ENCODE measurements at regions not wholly inside any gene's neighbourhood (a gene's known extent, or its start where the extent isn't known, plus 50 kb on each side); places are given as distances from the start of the nearest gene placed in this dataset.

DNA sequence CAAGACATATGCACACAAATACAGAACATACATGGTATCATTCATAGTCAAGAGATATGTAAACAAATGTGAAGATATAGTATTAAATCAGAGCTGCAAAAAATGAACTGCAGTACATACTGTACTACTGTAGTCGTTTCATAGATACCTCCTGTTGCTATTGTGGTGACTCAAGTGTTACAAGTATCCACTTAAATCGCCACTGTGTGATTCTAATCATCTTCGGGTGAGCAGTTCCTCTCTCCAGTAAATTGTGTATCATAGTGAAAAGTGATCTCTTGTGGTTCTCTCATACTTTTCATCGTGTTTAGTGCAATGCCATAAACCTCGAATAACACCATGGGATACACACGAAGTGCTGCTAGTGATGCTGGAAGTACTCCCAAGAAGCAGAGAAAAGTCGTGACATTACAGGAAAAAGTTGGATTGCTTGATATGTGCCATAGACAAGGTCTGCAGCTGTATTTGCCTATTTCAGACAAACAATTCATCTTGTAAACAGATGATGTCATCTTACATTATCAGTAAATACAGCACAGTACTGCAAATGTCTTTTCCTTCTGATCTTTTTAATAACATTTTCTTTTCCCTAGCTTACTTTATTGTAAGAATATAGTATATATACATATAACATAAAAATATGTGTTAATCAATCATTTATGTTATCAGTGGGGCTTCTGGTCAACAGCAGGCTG, 222.2 kb downstream of the BCL11A start:
- no peak for TF ChIP-seq ZFP3 (CRISPR knock-in tag; IDR thresholded peaks at IDR 0.05)
- TF ChIP-seq, protein P1, sequence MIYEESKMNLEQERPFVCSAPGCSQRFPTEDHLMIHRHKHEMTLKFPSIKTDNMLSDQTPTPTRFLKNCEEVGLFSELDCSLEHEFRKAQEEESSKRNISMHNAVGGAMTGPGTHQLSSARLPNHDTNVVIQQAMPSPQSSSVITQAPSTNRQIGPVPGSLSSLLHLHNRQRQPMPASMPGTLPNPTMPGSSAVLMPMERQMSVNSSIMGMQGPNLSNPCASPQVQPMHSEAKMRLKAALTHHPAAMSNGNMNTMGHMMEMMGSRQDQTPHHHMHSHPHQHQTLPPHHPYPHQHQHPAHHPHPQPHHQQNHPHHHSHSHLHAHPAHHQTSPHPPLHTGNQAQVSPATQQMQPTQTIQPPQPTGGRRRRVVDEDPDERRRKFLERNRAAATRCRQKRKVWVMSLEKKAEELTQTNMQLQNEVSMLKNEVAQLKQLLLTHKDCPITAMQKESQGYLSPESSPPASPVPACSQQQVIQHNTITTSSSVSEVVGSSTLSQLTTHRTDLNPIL (CRISPR knock-in tag; IDR thresholded peaks at IDR 0.05; ENCODE audit: low read depth): no peak
- no peak for TF ChIP-seq BACH2 (CRISPR knock-in tag; IDR thresholded peaks at IDR 0.05; ENCODE audit: borderline replicate concordance)
- TF ChIP-seq ZNF565 (CRISPR knock-in tag; conservative IDR thresholded peaks at IDR 0.05; ENCODE audit: low read depth): no peak
- TF ChIP-seq PPARA (CRISPR knock-in tag; IDR thresholded peaks at IDR 0.05; ENCODE audit: borderline replicate concordance): no peak
- TF ChIP-seq RARB (CRISPR knock-in tag; IDR thresholded peaks at IDR 0.05): no peak
- TF ChIP-seq SNAI2 (CRISPR knock-in tag; IDR thresholded peaks at IDR 0.05): no peak
- TF ChIP-seq ISL1 (CRISPR knock-in tag; IDR thresholded peaks at IDR 0.05): no peak
- no peak for ATAC-seq

DNA sequence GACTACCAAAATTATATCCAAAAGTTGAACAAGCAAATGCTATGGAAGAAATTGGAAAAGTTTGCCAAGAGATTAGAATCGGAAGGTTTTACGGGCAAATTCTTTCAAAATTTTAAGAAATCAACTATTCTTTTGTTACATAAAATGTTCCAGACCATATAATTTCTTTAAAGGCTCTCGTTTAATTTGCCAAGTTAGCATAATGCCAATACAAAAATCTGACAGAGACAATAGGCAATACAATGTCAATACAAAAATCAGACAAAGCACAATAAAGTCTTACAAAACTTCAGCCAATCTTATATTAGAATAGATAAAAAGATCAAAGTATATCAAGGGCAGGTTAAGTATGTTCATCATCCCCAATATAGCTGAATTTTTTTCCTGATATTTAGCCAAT, 224.2 kb downstream of the BCL11A start:
- TF ChIP-seq TOX (CRISPR knock-in tag; IDR thresholded peaks at IDR 0.05; ENCODE audit: borderline replicate concordance) (no peak), ZC3H10 (CRISPR knock-in tag; IDR thresholded peaks at IDR 0.05) (no peak), OSR1 (CRISPR knock-in tag; IDR thresholded peaks at IDR 0.05) (no peak), ZFP30 (CRISPR knock-in tag; IDR thresholded peaks at IDR 0.05) (no peak), GLIS3 (CRISPR knock-in tag; IDR thresholded peaks at IDR 0.05) (no peak), SNAI2 (CRISPR knock-in tag; IDR thresholded peaks at IDR 0.05) (no peak), RARB (CRISPR knock-in tag; IDR thresholded peaks at IDR 0.05) (no peak), ESRRG (CRISPR knock-in tag; IDR thresholded peaks at IDR 0.05) (no peak), BACH2 (CRISPR knock-in tag; IDR thresholded peaks at IDR 0.05; ENCODE audit: borderline replicate concordance) (no peak), ZNF565 (CRISPR knock-in tag; conservative IDR thresholded peaks at IDR 0.05; ENCODE audit: low read depth) (no peak), CSDC2 (CRISPR knock-in tag; IDR thresholded peaks at IDR 0.05) (no peak), ZNF70 (CRISPR knock-in tag; IDR thresholded peaks at IDR 0.05) (no peak), ISL1 (CRISPR knock-in tag; IDR thresholded peaks at IDR 0.05) (no peak), PPARA (CRISPR knock-in tag; IDR thresholded peaks at IDR 0.05; ENCODE audit: borderline replicate concordance) (no peak), ZNF8 (CRISPR knock-in tag; IDR thresholded peaks at IDR 0.05) (no peak)
- TF ChIP-seq, protein P2, sequence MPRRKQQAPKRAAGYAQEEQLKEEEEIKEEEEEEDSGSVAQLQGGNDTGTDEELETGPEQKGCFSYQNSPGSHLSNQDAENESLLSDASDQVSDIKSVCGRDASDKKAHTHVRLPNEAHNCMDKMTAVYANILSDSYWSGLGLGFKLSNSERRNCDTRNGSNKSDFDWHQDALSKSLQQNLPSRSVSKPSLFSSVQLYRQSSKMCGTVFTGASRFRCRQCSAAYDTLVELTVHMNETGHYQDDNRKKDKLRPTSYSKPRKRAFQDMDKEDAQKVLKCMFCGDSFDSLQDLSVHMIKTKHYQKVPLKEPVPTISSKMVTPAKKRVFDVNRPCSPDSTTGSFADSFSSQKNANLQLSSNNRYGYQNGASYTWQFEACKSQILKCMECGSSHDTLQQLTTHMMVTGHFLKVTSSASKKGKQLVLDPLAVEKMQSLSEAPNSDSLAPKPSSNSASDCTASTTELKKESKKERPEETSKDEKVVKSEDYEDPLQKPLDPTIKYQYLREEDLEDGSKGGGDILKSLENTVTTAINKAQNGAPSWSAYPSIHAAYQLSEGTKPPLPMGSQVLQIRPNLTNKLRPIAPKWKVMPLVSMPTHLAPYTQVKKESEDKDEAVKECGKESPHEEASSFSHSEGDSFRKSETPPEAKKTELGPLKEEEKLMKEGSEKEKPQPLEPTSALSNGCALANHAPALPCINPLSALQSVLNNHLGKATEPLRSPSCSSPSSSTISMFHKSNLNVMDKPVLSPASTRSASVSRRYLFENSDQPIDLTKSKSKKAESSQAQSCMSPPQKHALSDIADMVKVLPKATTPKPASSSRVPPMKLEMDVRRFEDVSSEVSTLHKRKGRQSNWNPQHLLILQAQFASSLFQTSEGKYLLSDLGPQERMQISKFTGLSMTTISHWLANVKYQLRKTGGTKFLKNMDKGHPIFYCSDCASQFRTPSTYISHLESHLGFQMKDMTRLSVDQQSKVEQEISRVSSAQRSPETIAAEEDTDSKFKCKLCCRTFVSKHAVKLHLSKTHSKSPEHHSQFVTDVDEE (CRISPR knock-in tag; IDR thresholded peaks at IDR 0.05): no peak
- TF ChIP-seq, protein P3, sequence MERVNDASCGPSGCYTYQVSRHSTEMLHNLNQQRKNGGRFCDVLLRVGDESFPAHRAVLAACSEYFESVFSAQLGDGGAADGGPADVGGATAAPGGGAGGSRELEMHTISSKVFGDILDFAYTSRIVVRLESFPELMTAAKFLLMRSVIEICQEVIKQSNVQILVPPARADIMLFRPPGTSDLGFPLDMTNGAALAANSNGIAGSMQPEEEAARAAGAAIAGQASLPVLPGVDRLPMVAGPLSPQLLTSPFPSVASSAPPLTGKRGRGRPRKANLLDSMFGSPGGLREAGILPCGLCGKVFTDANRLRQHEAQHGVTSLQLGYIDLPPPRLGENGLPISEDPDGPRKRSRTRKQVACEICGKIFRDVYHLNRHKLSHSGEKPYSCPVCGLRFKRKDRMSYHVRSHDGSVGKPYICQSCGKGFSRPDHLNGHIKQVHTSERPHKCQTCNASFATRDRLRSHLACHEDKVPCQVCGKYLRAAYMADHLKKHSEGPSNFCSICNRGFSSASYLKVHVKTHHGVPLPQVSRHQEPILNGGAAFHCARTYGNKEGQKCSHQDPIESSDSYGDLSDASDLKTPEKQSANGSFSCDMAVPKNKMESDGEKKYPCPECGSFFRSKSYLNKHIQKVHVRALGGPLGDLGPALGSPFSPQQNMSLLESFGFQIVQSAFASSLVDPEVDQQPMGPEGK (CRISPR knock-in tag; IDR thresholded peaks at IDR 0.05; ENCODE audit: borderline replicate concordance): no peak
- TF ChIP-seq, protein P1 (CRISPR knock-in tag; IDR thresholded peaks at IDR 0.05; ENCODE audit: low read depth): no peak
- no peak for ATAC-seq

DNA sequence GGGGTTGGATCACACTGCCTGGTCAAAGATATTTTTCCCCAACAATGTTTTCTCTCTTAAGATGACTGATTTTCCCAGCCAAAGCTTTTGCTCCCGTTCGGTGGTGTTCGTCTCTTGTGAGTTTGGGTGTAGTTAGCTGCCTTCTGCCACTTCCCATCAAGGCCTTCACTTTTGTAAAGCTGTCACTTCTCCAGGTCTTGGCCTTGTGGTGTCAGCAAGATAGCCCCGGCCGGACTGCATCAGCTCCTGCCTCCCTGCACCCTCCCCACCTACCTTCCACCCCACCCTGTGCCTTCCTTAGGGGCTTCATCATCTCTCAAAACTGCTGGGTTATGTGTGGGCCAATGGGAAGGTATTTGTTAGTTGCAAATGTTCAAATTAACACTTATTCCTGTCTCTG, 228.9 kb downstream of the BCL11A start:
- ATAC-seq: no peak
- TF ChIP-seq PPARA (CRISPR knock-in tag; IDR thresholded peaks at IDR 0.05; ENCODE audit: borderline replicate concordance): no peak
- TF ChIP-seq, protein P2 (CRISPR knock-in tag; IDR thresholded peaks at IDR 0.05): no peak
- TF ChIP-seq ARNTL (CRISPR knock-in tag; IDR thresholded peaks at IDR 0.05; ENCODE audit: borderline replicate concordance, low read depth): no peak
- no peak for TF ChIP-seq GLIS3 (CRISPR knock-in tag; IDR thresholded peaks at IDR 0.05)
- no peak for TF ChIP-seq OSR1 (CRISPR knock-in tag; IDR thresholded peaks at IDR 0.05)
- TF ChIP-seq, protein P1 (CRISPR knock-in tag; IDR thresholded peaks at IDR 0.05; ENCODE audit: low read depth): no peak
- TF ChIP-seq ISL1 (CRISPR knock-in tag; IDR thresholded peaks at IDR 0.05): no peak
- TF ChIP-seq, protein P4, sequence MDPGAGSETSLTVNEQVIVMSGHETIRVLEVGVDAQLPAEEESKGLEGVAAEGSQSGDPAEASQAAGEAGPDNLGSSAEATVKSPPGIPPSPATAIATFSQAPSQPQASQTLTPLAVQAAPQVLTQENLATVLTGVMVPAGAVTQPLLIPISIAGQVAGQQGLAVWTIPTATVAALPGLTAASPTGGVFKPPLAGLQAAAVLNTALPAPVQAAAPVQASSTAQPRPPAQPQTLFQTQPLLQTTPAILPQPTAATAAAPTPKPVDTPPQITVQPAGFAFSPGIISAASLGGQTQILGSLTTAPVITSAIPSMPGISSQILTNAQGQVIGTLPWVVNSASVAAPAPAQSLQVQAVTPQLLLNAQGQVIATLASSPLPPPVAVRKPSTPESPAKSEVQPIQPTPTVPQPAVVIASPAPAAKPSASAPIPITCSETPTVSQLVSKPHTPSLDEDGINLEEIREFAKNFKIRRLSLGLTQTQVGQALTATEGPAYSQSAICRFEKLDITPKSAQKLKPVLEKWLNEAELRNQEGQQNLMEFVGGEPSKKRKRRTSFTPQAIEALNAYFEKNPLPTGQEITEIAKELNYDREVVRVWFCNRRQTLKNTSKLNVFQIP (CRISPR knock-in tag; IDR thresholded peaks at IDR 0.05; ENCODE audit: borderline replicate concordance, low read depth): no peak
- no peak for TF ChIP-seq RARB (CRISPR knock-in tag; IDR thresholded peaks at IDR 0.05)
- TF ChIP-seq ESRRG (CRISPR knock-in tag; IDR thresholded peaks at IDR 0.05): no peak
